AG09309 (cell line): ENCODE measurements at regions not wholly inside any gene's neighbourhood (a gene's known extent, or its start where the extent isn't known, plus 50 kb on each side); places are given as distances from the start of the nearest gene placed in this dataset.
"Not testable (repeated sequence)": the region's sequence is repeated elsewhere in the genome, so short reads cannot be mapped to it uniquely, and the experiment has no call there.

Source experiments
- DNase-seq: peaks from one replicate; pipeline ENCODE4 v3.0.0-alpha.2; 2010; ENCODE audit warnings: low read depth
- H3K4me3 ChIP-seq: 2 replicates; pipeline ENCODE4 v1.5.1; 2011; ENCODE audit warnings: mild to moderate bottlenecking, low read depth, low read length, moderate library complexity; ENCODE audit not compliant: control insufficient read depth
- CTCF ChIP-seq: IDR thresholded peaks from 2 replicates; pipeline ENCODE4 v1.5.1; 2011; ENCODE audit warnings: mild to moderate bottlenecking, low read depth, low read length, inconsistent platforms; ENCODE audit not compliant: insufficient read depth, control insufficient read depth; ENCODE audit errors: missing control alignments

GRCh38 chr6:2324166-2324953 is 79.0 kb upstream of the GMDS start:
- no peak overlapping the region for H3K4me3 ChIP-seq
- no peak for DNase-seq
- TF ChIP-seq CTCF, result no peak

GRCh38 chr6:2317498-2317897 is 72.1 kb upstream of the GMDS start:
- H3K4me3 ChIP-seq, DNase-seq: not testable (repeated sequence)

GRCh38 chr6:2314641-2315040 is 69.2 kb upstream of the GMDS start:
- H3K4me3 ChIP-seq, result no peak overlapping the region
- no peak for TF ChIP-seq CTCF
- no peak for DNase-seq

- no peak for DNase-seq
- TF ChIP-seq CTCF, result no peak
- no peak overlapping the region for H3K4me3 ChIP-seq
Measured at GRCh38 chr6:2310042-2310441, 64.6 kb upstream of the GMDS start.

- H3K4me3 ChIP-seq, result no peak overlapping the region
- no peak for DNase-seq
- TF ChIP-seq CTCF, result no peak
Measured at GRCh38 chr6:2309122-2309521, 63.7 kb upstream of the GMDS start.

GRCh38 chr6:2307799-2308198 is 62.4 kb upstream of the GMDS start:
- no peak for TF ChIP-seq CTCF
- no peak for DNase-seq
- H3K4me3 ChIP-seq, result no peak overlapping the region

- DNase-seq, result no peak
- no peak for TF ChIP-seq CTCF
- no peak overlapping the region for H3K4me3 ChIP-seq
Measured at GRCh38 chr6:2305951-2306350, 60.5 kb upstream of the GMDS start.

GRCh38 chr6:2302482-2302881 is 57.1 kb upstream of the GMDS start:
- not testable (repeated sequence) for H3K4me3 ChIP-seq, DNase-seq
